Prostate gland (tissue), 2 donors: ENCODE measurements at regions not wholly inside any gene's neighbourhood (a gene's known extent, or its start where the extent isn't known, plus 50 kb on each side); places are given as distances from the start of the nearest gene placed in this dataset.

Experiments
- DNase-seq: peaks from one replicate; pipeline ENCODE4 v3.0.0-alpha.2; 2019; ENCODE audit warnings: low spot score
- H3K27ac ChIP-seq, 2 donors: fragments of 200-600 bp; sonication (generic); 2 replicates each; pipeline ENCODE4 v1.5.1; 2017 to 2019
- H3K27me3 ChIP-seq: fragments of 200-600 bp; sonication (generic); replicated peaks from 2 replicates; pipeline ENCODE4 v1.5.1; 2019; ENCODE audit not compliant: insufficient read depth
- H3K36me3 ChIP-seq, 2 donors: fragments of 200-600 bp; sonication (generic); 1 replicate in 1 of 2; 2 replicates in 1 of 2; pipeline versions ENCODE4 v1.5.1 to v1.8.1; 2017 to 2019
- H3K4me1 ChIP-seq: fragments of 200-600 bp; sonication (generic); replicated peaks from 2 replicates; pipeline ENCODE4 v1.5.1; 2019
- H3K4me3 ChIP-seq, 2 donors: fragments of 200-600 bp; sonication (generic); 2 replicates each; pipeline ENCODE4 v1.5.1; 2017 to 2019
- H3K9me3 ChIP-seq: fragments of 200-600 bp; sonication (generic); 2 replicates; pipeline ENCODE4 v1.5.1; 2017
- CTCF ChIP-seq, 4 experiments: fragments of 200-600 bp in 2 of 4; fragments of 450-650 bp in 2 of 4; sonication (generic) in 2 of 4; IDR thresholded peaks; 1 replicate in 3 of 4; 2 replicates in 1 of 4; pipeline ENCODE4 v1.5.1; 2016 to 2019; ENCODE audit warnings: antibody characterized with exemption in 4 of 4, mild to moderate bottlenecking in 2 of 4, moderate library complexity in 2 of 4
- POLR2A ChIP-seq: fragments of 450-650 bp; IDR thresholded peaks from one replicate; pipeline ENCODE4 v1.6.1; 2016; ENCODE audit warnings: antibody characterized with exemption, mild to moderate bottlenecking
- POLR2AphosphoS5 ChIP-seq: sonication (generic); formaldehyde crosslinking; IDR thresholded peaks from one replicate; pipeline ENCODE4 v1.6.1; 2017; ENCODE audit warnings: antibody characterized with exemption
- WGBS: methylation state at CpG from one replicate; pipeline ENCODE4 v1.1.5; 2018; 5-methylcytosine and 5-hydroxymethylcytosine counted together
- intact Hi-C: fragments of 100-400 bp; cut with DNase I; formaldehyde crosslinking; loops from one replicate; pipeline ENCODE4 v1.14.2; 2022

GRCh38 chr6:120804612-120805011 lies 529.7 kb downstream of the TBC1D32 start:
- no peak overlapping the region for H3K27ac ChIP-seq
- intact Hi-C loops, result no loop called here
- H3K9me3 ChIP-seq, result no peaks in the 10 kb centered on the region
- DNase-seq, result no peak
- H3K36me3 ChIP-seq, result no peaks in the 10 kb centered on the region
- no peaks in the 10 kb centered on the region for H3K4me1 ChIP-seq
- H3K27me3 ChIP-seq, result no peaks in the 10 kb centered on the region
- H3K4me3 ChIP-seq, result no peak overlapping the region
- 98% methylated on average over 2 of the region's 2 CpGs for WGBS
- no peak for TF ChIP-seq CTCF (IDR thresholded peaks at IDR 0.05)

- no peak for DNase-seq
- H3K4me1 ChIP-seq, result no peaks in the 10 kb centered on the region
- no peaks in the 10 kb centered on the region for H3K27me3 ChIP-seq
- no peak overlapping the region for H3K27ac ChIP-seq
- intact Hi-C loops, result no loop called here
- H3K4me3 ChIP-seq, result no peak overlapping the region
- no peaks in the 10 kb centered on the region for H3K36me3 ChIP-seq
- 92% methylated on average over 10 of the region's 10 CpGs for WGBS
- TF ChIP-seq POLR2A (no peak), POLR2AphosphoS5 (no peak), CTCF (IDR thresholded peaks at IDR 0.05) (no peak)
- no peaks in the 10 kb centered on the region for H3K9me3 ChIP-seq
Measured at GRCh38 chr6:120786682-120787081, 547.6 kb downstream of the TBC1D32 start.

- no peak for TF ChIP-seq CTCF (IDR thresholded peaks at IDR 0.05)
- TF ChIP-seq POLR2A, result no peak
- no peak for TF ChIP-seq POLR2AphosphoS5
- Histone ChIP-seq H3K27me3 (no peaks in the 10 kb centered on the region), H3K4me1 (no peaks in the 10 kb centered on the region), H3K4me3 (no peak overlapping the region), H3K36me3 (no peaks in the 10 kb centered on the region), H3K27ac (no peak overlapping the region), H3K9me3 (no peaks in the 10 kb centered on the region)
- intact Hi-C loops, result no loop called here
- 92% methylated on average over 8 of the region's 8 CpGs for WGBS
- DNase-seq, result no peak
Measured at GRCh38 chr6:120786256-120786655, 548.0 kb downstream of the TBC1D32 start.

- H3K4me3 ChIP-seq, result no peak overlapping the region
- no peaks in the 10 kb centered on the region for H3K4me1 ChIP-seq
- H3K9me3 ChIP-seq, result no peaks in the 10 kb centered on the region
- H3K27ac ChIP-seq, result no peak overlapping the region
- no peaks in the 10 kb centered on the region for H3K27me3 ChIP-seq
- TF ChIP-seq POLR2AphosphoS5, result no peak
- no peak for TF ChIP-seq POLR2A
- TF ChIP-seq CTCF (IDR thresholded peaks at IDR 0.05), result no peak
- no peaks in the 10 kb centered on the region for H3K36me3 ChIP-seq
- no peak for DNase-seq
- 93% methylated on average over 7 of the region's 7 CpGs for WGBS
- intact Hi-C loops, result no loop called here
Measured at GRCh38 chr6:120785459-120786086, 548.7 kb downstream of the TBC1D32 start.

GRCh38 chr6:120779441-120779840 lies 554.8 kb downstream of the TBC1D32 start:
- Histone ChIP-seq H3K9me3 (no peaks in the 10 kb centered on the region), H3K27ac (no peak overlapping the region), H3K4me3 (no peak overlapping the region), H3K27me3 (no peaks in the 10 kb centered on the region), H3K36me3 (no peaks in the 10 kb centered on the region), H3K4me1 (no peaks in the 10 kb centered on the region)
- WGBS, result 83% methylated on average over 4 of the region's 4 CpGs
- intact Hi-C loops, result no loop called here
- TF ChIP-seq POLR2AphosphoS5 (no peak), POLR2A (no peak), CTCF (IDR thresholded peaks at IDR 0.05) (no peak)
- no peak for DNase-seq
